ENCODE measurements at regions not wholly inside any gene's neighbourhood (a gene's known extent, or its start where the extent isn't known, plus 50 kb on each side); places are given as distances from the start of the nearest gene placed in this dataset.
"Not testable (repeated sequence)": the region's sequence is repeated elsewhere in the genome, so short reads cannot be mapped to it uniquely, and the experiment has no call there.

DNA sequence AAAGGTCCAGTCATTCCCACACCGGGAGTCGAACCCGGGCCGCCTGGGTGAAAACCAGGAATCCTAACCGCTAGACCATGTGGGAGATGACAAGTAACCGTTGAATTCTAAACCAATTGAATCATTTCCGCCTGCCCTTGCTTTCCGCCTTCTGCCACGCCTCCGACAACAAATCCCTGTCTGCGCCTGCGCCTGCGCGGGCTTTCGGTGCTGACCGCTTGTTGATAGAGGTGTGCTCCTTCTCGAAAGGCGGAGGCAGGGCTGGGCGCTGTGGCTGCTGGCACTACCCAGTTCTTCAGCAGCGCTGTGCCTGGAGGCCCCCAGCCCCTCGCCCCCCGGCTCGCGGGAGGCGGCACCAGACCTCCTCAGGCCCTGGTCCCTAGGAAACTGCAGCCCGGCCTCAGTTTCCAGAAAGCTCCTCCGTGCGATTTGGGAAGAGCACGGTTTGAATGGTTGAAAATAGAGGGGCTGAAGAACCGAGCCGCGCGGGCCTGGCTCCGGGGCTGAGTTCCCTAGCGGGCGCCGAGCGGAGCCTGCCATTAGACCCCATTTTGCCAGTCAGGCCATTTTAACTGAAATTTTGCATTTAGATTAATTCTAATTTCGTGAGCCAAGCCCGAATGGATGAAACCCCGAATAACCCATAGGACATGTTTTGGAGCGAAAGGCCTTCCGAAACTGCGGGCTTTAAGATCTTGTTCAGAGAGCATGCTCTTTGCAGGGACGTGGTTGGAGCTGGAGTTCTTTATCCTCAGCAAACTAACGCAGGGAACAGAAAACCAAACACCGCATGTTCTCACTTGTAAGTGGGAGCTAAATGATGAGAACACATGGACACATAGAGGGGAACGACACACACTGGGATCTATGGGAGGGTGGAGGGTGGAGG is 219.3 kb upstream of the ATP10A start:
- DNase-seq (peak; percentile 95 to 96), ATAC-seq (peak; percentile 99)
- Mint-ChIP-seq H3K4me1 (peaks cover 26% of the 10 kb centered on the region), H3K27me3 (no peaks in the 10 kb centered on the region), H3K4me3 (peak overlapping the region; percentile 91), H3K27ac (peak overlapping the region; percentile 92 to 100), H3K9me3 (peaks cover 0 to 5% of the 10 kb centered on the region in 2 donors)

GRCh38 chr15:26081758-26082220 is 218.7 kb upstream of the ATP10A start:
- ATAC-seq: no peak
- peaks cover 0 to 5% of the 10 kb centered on the region in 2 donors for H3K9me3 Mint-ChIP-seq
- peak overlapping the region; percentile 3 to 91 for H3K4me3 Mint-ChIP-seq
- no peak for DNase-seq
- peaks cover 26% of the 10 kb centered on the region for H3K4me1 Mint-ChIP-seq
- H3K27ac Mint-ChIP-seq: peak overlapping the region in 1 of 2 donors; percentile 100
- no peaks in the 10 kb centered on the region for H3K27me3 Mint-ChIP-seq

GRCh38 chr15:26075770-26076169 is 212.6 kb upstream of the ATP10A start:
- H3K9me3 Mint-ChIP-seq: no peaks in the 10 kb centered on the region
- H3K27me3 Mint-ChIP-seq: peaks cover 9% of the 10 kb centered on the region
- DNase-seq: no peak
- peaks cover 6% of the 10 kb centered on the region for H3K4me1 Mint-ChIP-seq
- no peak overlapping the region for H3K27ac Mint-ChIP-seq
- no peak overlapping the region for H3K4me3 Mint-ChIP-seq
- no peak for ATAC-seq

- Mint-ChIP-seq H3K27me3 (peaks cover 17% of the 10 kb centered on the region), H3K4me1 (peaks cover 6% of the 10 kb centered on the region), H3K9me3 (no peaks in the 10 kb centered on the region), H3K4me3 (no peak overlapping the region), H3K27ac (peak overlapping the region in 1 of 2 donors; percentile 49)
- ATAC-seq (peak; percentile 85), DNase-seq (peak in 1 of 2 donors; percentile 15)
These were observed 210.6 kb upstream of the ATP10A start for GRCh38 chr15:26073430-26074333.

DNA sequence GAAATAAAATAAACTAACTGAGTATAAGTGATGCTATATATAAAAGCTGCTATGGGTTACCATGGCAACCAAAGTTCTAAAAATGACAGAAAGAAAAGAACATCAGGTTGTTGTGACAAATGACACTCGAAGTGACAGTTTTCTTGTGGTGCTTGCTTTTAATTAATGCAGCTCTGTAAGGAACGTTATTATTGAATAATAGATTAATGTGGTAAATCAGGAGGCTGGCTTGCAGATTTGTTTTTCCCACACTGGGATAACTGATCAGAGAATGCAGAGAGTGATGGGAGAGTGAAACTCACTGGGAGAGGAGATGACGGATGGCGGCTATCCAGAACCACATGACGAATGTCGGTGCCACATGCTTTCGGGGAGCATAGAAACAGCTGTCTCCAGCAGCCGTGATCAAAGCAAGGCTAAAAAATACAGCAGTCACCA is 207.0 kb upstream of the ATP10A start:
- peaks cover 6% of the 10 kb centered on the region for H3K4me1 Mint-ChIP-seq
- no peak for ATAC-seq

DNA sequence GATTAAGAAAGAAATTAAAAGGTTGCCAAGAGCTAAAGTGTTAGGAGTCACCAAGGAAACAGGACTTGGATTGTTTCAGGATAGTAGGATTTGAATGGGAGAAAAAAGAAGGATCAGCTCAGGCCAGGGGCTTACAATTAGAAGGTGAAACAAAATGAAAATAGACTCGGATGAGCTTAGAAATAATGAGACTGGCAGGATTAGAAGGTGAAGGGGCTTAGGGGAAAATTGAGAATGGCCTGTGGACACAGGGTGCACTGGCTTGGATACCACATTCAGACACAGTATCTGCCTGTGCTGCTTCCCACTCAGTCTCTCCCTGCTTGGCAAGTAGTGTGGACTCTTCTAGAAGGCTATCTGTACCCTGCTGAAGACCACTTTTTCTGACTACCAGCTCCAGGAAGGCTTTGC is 206.1 kb upstream of the ATP10A start:
- ATAC-seq (no peak), DNase-seq (no peak)
- no peak overlapping the region for H3K4me3 Mint-ChIP-seq
- H3K9me3 Mint-ChIP-seq: no peaks in the 10 kb centered on the region
- no peak overlapping the region for H3K27ac Mint-ChIP-seq
- H3K4me1 Mint-ChIP-seq: peaks cover 6% of the 10 kb centered on the region
- peaks cover 39% of the 10 kb centered on the region for H3K27me3 Mint-ChIP-seq

More for the DNA sequence above, 207.0 kb upstream of the ATP10A start:
- Mint-ChIP-seq H3K27ac (no peak overlapping the region), H3K27me3 (peaks cover 39% of the 10 kb centered on the region), H3K4me3 (no peak overlapping the region), H3K9me3 (no peaks in the 10 kb centered on the region)
- DNase-seq: no peak

GRCh38 chr15:26066896-26067295 is 203.8 kb upstream of the ATP10A start:
- H3K27ac Mint-ChIP-seq: no peak overlapping the region
- no peaks in the 10 kb centered on the region for H3K4me1 Mint-ChIP-seq
- peaks cover 39% of the 10 kb centered on the region for H3K27me3 Mint-ChIP-seq
- H3K4me3 Mint-ChIP-seq: no peak overlapping the region
- DNase-seq: no peak
- no peak for ATAC-seq
- no peaks in the 10 kb centered on the region for H3K9me3 Mint-ChIP-seq

GRCh38 chr15:26065723-26066122 is 202.6 kb upstream of the ATP10A start:
- ATAC-seq (no peak), DNase-seq (no peak)
- no peaks in the 10 kb centered on the region for H3K9me3 Mint-ChIP-seq
- H3K27me3 Mint-ChIP-seq: peaks cover 37% of the 10 kb centered on the region
- no peaks in the 10 kb centered on the region for H3K4me1 Mint-ChIP-seq
- no peak overlapping the region for H3K27ac Mint-ChIP-seq
- H3K4me3 Mint-ChIP-seq: no peak overlapping the region

- ATAC-seq (no peak), DNase-seq (no peak)
- H3K4me1 Mint-ChIP-seq: no peaks in the 10 kb centered on the region
- H3K4me3 Mint-ChIP-seq: no peak overlapping the region
- no peak overlapping the region for H3K27ac Mint-ChIP-seq
- peaks cover 10% of the 10 kb centered on the region for H3K27me3 Mint-ChIP-seq
- no peaks in the 10 kb centered on the region for H3K9me3 Mint-ChIP-seq
These were observed 198.1 kb upstream of the ATP10A start for GRCh38 chr15:26061248-26061647.

- not testable (repeated sequence) for H3K4me3 Mint-ChIP-seq, H3K9me3 Mint-ChIP-seq
These were observed 193.6 kb upstream of the ATP10A start for GRCh38 chr15:26056766-26057165.

GRCh38 chr15:26051761-26052675 is 188.9 kb upstream of the ATP10A start:
- no peak for DNase-seq

More at GRCh38 chr15:26056766-26057165, 193.6 kb upstream of the ATP10A start:
- H3K27ac Mint-ChIP-seq, DNase-seq, ATAC-seq, H3K4me1 Mint-ChIP-seq: not testable (repeated sequence)
- H3K27me3 Mint-ChIP-seq: peaks cover 35% of the 10 kb centered on the region

DNA sequence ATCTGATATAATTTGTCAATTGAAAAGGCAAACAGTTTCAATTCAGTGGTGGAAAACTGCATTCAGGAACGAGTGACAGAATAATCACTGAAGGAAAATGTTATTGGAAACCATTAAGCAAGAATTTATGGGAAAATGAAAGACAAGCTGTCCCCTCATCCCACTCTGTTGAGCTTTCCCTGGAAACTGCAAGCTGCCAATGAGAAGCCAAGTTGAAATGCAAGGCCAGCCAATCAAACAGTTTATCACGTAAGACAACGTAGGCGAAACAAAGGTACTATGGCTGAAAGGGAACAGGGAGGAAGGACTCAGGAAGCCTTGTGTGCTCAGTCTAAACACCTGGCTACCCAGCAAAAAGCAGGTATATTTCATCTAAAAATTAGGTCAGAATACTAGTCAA is 187.9 kb upstream of the ATP10A start:
- Mint-ChIP-seq H3K9me3 (no peaks in the 10 kb centered on the region), H3K4me1 (no peaks in the 10 kb centered on the region), H3K27ac (no peak overlapping the region), H3K4me3 (no peak overlapping the region), H3K27me3 (peaks cover 33% of the 10 kb centered on the region)
- ATAC-seq (no peak), DNase-seq (no peak)

More at GRCh38 chr15:26051761-26052675, 188.9 kb upstream of the ATP10A start:
- no peak for ATAC-seq
- no peaks in the 10 kb centered on the region for H3K9me3 Mint-ChIP-seq
- H3K27ac Mint-ChIP-seq: no peak overlapping the region
- H3K4me3 Mint-ChIP-seq: no peak overlapping the region
- H3K4me1 Mint-ChIP-seq: no peaks in the 10 kb centered on the region
- H3K27me3 Mint-ChIP-seq: peaks cover 33% of the 10 kb centered on the region

- ATAC-seq: no peak
- H3K4me3 Mint-ChIP-seq: no peak overlapping the region
- no peaks in the 10 kb centered on the region for H3K9me3 Mint-ChIP-seq
- DNase-seq: no peak
- no peak overlapping the region for H3K27ac Mint-ChIP-seq
- H3K4me1 Mint-ChIP-seq: no peaks in the 10 kb centered on the region
- H3K27me3 Mint-ChIP-seq: peaks cover 38% of the 10 kb centered on the region
These were observed 187.0 kb upstream of the ATP10A start for GRCh38 chr15:26049900-26050657.

DNA sequence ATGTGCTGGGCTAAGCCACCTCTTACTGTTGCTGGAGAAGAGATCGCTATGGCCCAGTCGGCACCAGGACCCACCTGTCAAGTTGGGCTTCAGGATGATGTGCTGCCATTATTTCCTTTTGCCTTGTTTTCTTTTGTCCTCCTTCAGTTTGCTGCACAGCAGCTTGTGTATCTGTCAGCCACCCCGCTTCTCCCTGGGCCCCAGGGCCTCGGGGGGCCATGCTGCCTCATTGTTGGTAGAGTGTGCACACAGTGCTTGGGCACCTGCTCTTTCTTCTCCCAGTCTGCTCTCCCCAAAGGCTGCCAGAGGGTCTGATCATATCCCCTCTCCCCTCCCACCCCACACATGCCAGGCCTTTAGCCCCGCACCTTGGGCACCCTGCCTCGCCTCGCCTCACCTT is 185.5 kb upstream of the ATP10A start:
- Mint-ChIP-seq H3K4me1 (no peaks in the 10 kb centered on the region), H3K4me3 (no peak overlapping the region), H3K27me3 (peaks cover 35% of the 10 kb centered on the region), H3K9me3 (no peaks in the 10 kb centered on the region), H3K27ac (peak overlapping the region in 1 of 2 donors; percentile 22)
- no peak for ATAC-seq
- DNase-seq: no peak
